H1 (cell line): ENCODE measurements at regions not wholly inside any gene's neighbourhood (a gene's known extent, or its start where the extent isn't known, plus 50 kb on each side); places are given as distances from the start of the nearest gene placed in this dataset.

ENCODE experiments used
- BCL11A ChIP-seq, 2 experiments: IDR thresholded peaks; one replicate each; pipeline ENCODE4 v1.6.1; 2011; ENCODE audit warnings: low read depth in 2 of 2, low read length in 2 of 2, mild to moderate bottlenecking in 2 of 2
- BRCA1 ChIP-seq: IDR thresholded peaks from 2 replicates; pipeline ENCODE4 v1.6.1; 2012; ENCODE audit warnings: low read depth, low read length, improper control_type of control experiment
- EGR1 ChIP-seq: IDR thresholded peaks from 2 replicates; pipeline ENCODE4 v1.6.1; 2011; ENCODE audit warnings: low read depth, low read length, borderline replicate concordance
- MAX ChIP-seq: IDR thresholded peaks from 2 replicates; pipeline ENCODE4 v1.6.1; 2012; ENCODE audit warnings: inconsistent platforms
- RBBP5 ChIP-seq: IDR thresholded peaks from 2 replicates; pipeline ENCODE4 v1.7.1; 2012; ENCODE audit warnings: low read depth, mild to moderate bottlenecking, inconsistent platforms, low read length, moderate library complexity, borderline replicate concordance

- TF ChIP-seq BRCA1 (no peak), BCL11A (IDR thresholded peaks at IDR 0.05; ENCODE audit: low read depth in 2 of 2, low read length in 2 of 2) (no peak), MAX (no peak), EGR1 (no peak), RBBP5 (no peak)
- TF ChIP-seq, all 59 proteins: peak for 0
Measured at GRCh38 chr1:234689236-234689635, 79.3 kb upstream of the IRF2BP2 start (continued).
